ENCODE measurements at regions not wholly inside any gene's neighbourhood (a gene's known extent, or its start where the extent isn't known, plus 50 kb on each side); places are given as distances from the start of the nearest gene placed in this dataset.

- no peak overlapping the region for H3K27ac Mint-ChIP-seq
- ChIA-PET POLR2A (interaction anchor here (0.7 kb wide), 1 partner anchor 154 kb away, joined by 3 read pairs; no protein-coding TSS in a partner anchor), CTCF (no interaction called here)
- peaks cover 3% of the 10 kb centered on the region for H3K27me3 Mint-ChIP-seq (ENCODE audit: low read depth)
- no peak for ATAC-seq
- H3K36me3 Mint-ChIP-seq (ENCODE audit: low read depth), result no peaks in the 10 kb centered on the region
- DNase-seq, result no peak
- H3K4me3 Mint-ChIP-seq, result no peak overlapping the region
- H3K9me3 Mint-ChIP-seq (ENCODE audit: insufficient read depth), result no peaks in the 10 kb centered on the region
- H3K4me1 Mint-ChIP-seq (ENCODE audit: low read depth), result peaks cover 21% of the 10 kb centered on the region
Observed at GRCh38 chr1:59011663-59012062, 227.8 kb upstream of the JUN start.

- ChIA-PET CTCF (interaction anchor here (1.2 kb wide), 1 partner anchor 47 kb away, joined by 3 read pairs; no protein-coding TSS in a partner anchor), POLR2A (interaction anchor here (0.7 kb wide), 2 partner anchors 46 to 155 kb away, joined by 3 to 4 read pairs; no protein-coding TSS in a partner anchor)
- no peaks in the 10 kb centered on the region for H3K9me3 Mint-ChIP-seq (ENCODE audit: insufficient read depth)
- no peak overlapping the region for H3K27ac Mint-ChIP-seq
- H3K27me3 Mint-ChIP-seq (ENCODE audit: low read depth), result peaks cover 3% of the 10 kb centered on the region
- DNase-seq (no peak), ATAC-seq (no peak)
- H3K4me3 Mint-ChIP-seq, result no peak overlapping the region
- H3K4me1 Mint-ChIP-seq (ENCODE audit: low read depth), result peaks cover 14% of the 10 kb centered on the region
- no peaks in the 10 kb centered on the region for H3K36me3 Mint-ChIP-seq (ENCODE audit: low read depth)
Observed at GRCh38 chr1:59012378-59012777, 228.5 kb upstream of the JUN start.

GRCh38 chr1:59013276-59013927, 229.6 kb upstream of the JUN start:
- H3K9me3 Mint-ChIP-seq (ENCODE audit: insufficient read depth), result no peaks in the 10 kb centered on the region
- H3K27me3 Mint-ChIP-seq (ENCODE audit: low read depth), result peaks cover 3% of the 10 kb centered on the region
- CTCF ChIA-PET, result interaction anchor here (0.7 to 1.2 kb wide), 2 partner anchors 48 to 400 kb away, joined by 3 read pairs; no protein-coding TSS in a partner anchor
- ATAC-seq, result no peak
- H3K36me3 Mint-ChIP-seq (ENCODE audit: low read depth), result no peaks in the 10 kb centered on the region
- no peak overlapping the region for H3K4me3 Mint-ChIP-seq
- no peak for DNase-seq
- H3K4me1 Mint-ChIP-seq (ENCODE audit: low read depth), result peaks cover 7% of the 10 kb centered on the region
- POLR2A ChIA-PET, result interaction anchor here (0.6 to 0.7 kb wide), 2 partner anchors 45 to 91 kb away, joined by 3 to 4 read pairs; no protein-coding TSS in a partner anchor
- no peak overlapping the region for H3K27ac Mint-ChIP-seq

GRCh38 chr1:59013928-59014279, 230.1 kb upstream of the JUN start:
- POLR2A ChIA-PET, result interaction anchor here (0.6 kb wide), 1 partner anchor 91 kb away, joined by 3 read pairs; no protein-coding TSS in a partner anchor
- Mint-ChIP-seq H3K27ac (no peak overlapping the region), H3K4me3 (no peak overlapping the region), H3K27me3 (ENCODE audit: low read depth) (peaks cover 3% of the 10 kb centered on the region), H3K4me1 (ENCODE audit: low read depth) (peaks cover 7% of the 10 kb centered on the region), H3K9me3 (ENCODE audit: insufficient read depth) (no peaks in the 10 kb centered on the region), H3K36me3 (ENCODE audit: low read depth) (no peaks in the 10 kb centered on the region)
- no peak for ATAC-seq
- CTCF ChIA-PET, result interaction anchor here (0.7 kb wide), 1 partner anchor 400 kb away, joined by 3 read pairs; no protein-coding TSS in a partner anchor
- DNase-seq, result no peak

GRCh38 chr1:59014827-59015226, 231.0 kb upstream of the JUN start:
- DNase-seq (no peak), ATAC-seq (no peak)
- Mint-ChIP-seq H3K36me3 (ENCODE audit: low read depth) (peaks cover 2% of the 10 kb centered on the region), H3K4me3 (no peak overlapping the region), H3K4me1 (ENCODE audit: low read depth) (peaks cover 16% of the 10 kb centered on the region), H3K9me3 (ENCODE audit: insufficient read depth) (peaks cover 2% of the 10 kb centered on the region), H3K27ac (no peak overlapping the region), H3K27me3 (ENCODE audit: low read depth) (peaks cover 3% of the 10 kb centered on the region)
- ChIA-PET CTCF (no interaction called here), POLR2A (interaction anchor here (0.6 to 0.7 kb wide), 2 partner anchors 157 to 211 kb away, joined by 3 to 4 read pairs; no protein-coding TSS in a partner anchor)

- Mint-ChIP-seq H3K27me3 (ENCODE audit: low read depth) (peaks cover 3% of the 10 kb centered on the region), H3K4me1 (ENCODE audit: low read depth) (peaks cover 25% of the 10 kb centered on the region), H3K36me3 (ENCODE audit: low read depth) (peaks cover 5% of the 10 kb centered on the region), H3K9me3 (ENCODE audit: insufficient read depth) (peaks cover 5% of the 10 kb centered on the region), H3K4me3 (no peak overlapping the region), H3K27ac (no peak overlapping the region)
- ChIA-PET POLR2A (interaction anchor here (0.7 kb wide), 1 partner anchor 157 kb away, joined by 4 read pairs; no protein-coding TSS in a partner anchor), CTCF (no interaction called here)
- no peak for DNase-seq
- no peak for ATAC-seq
Observed at GRCh38 chr1:59015708-59016107, 231.9 kb upstream of the JUN start.

GRCh38 chr1:59016390-59016789, 232.5 kb upstream of the JUN start:
- peaks cover 2% of the 10 kb centered on the region for H3K27me3 Mint-ChIP-seq (ENCODE audit: low read depth)
- no peak overlapping the region for H3K27ac Mint-ChIP-seq
- H3K4me3 Mint-ChIP-seq, result no peak overlapping the region
- DNase-seq (no peak), ATAC-seq (no peak)
- H3K9me3 Mint-ChIP-seq (ENCODE audit: insufficient read depth), result peaks cover 5% of the 10 kb centered on the region
- H3K36me3 Mint-ChIP-seq (ENCODE audit: low read depth), result peaks cover 5% of the 10 kb centered on the region
- ChIA-PET POLR2A (interaction anchor here (1.1 kb wide), 1 partner anchor 233 kb away, joined by 3 read pairs; the partner anchor contains the start of gene JUN), CTCF (no interaction called here)
- H3K4me1 Mint-ChIP-seq (ENCODE audit: low read depth), result peaks cover 29% of the 10 kb centered on the region

GRCh38 chr1:59017501-59018231, 233.8 kb upstream of the JUN start:
- Mint-ChIP-seq H3K27me3 (ENCODE audit: low read depth) (no peaks in the 10 kb centered on the region), H3K9me3 (ENCODE audit: insufficient read depth) (peaks cover 5% of the 10 kb centered on the region), H3K4me1 (ENCODE audit: low read depth) (peaks cover 29% of the 10 kb centered on the region), H3K36me3 (ENCODE audit: low read depth) (peaks cover 5% of the 10 kb centered on the region), H3K4me3 (no peak overlapping the region), H3K27ac (no peak overlapping the region)
- ChIA-PET POLR2A (no interaction called here), CTCF (interaction anchor here (0.7 kb wide), 1 partner anchor 742 kb away, joined by 3 read pairs; no protein-coding TSS in a partner anchor)
- ATAC-seq (no peak), DNase-seq (no peak)

- DNase-seq (no peak), ATAC-seq (no peak)
- peaks cover 5% of the 10 kb centered on the region for H3K36me3 Mint-ChIP-seq (ENCODE audit: low read depth)
- peaks cover 5% of the 10 kb centered on the region for H3K9me3 Mint-ChIP-seq (ENCODE audit: insufficient read depth)
- H3K27me3 Mint-ChIP-seq (ENCODE audit: low read depth), result no peaks in the 10 kb centered on the region
- H3K27ac Mint-ChIP-seq, result peak overlapping the region; percentile 97
- H3K4me3 Mint-ChIP-seq, result no peak overlapping the region
- ChIA-PET CTCF (no interaction called here), POLR2A (interaction anchor here (0.6 kb wide), 1 partner anchor 236 kb away, joined by 3 read pairs; no protein-coding TSS in a partner anchor)
- H3K4me1 Mint-ChIP-seq (ENCODE audit: low read depth), result peaks cover 29% of the 10 kb centered on the region
Observed at GRCh38 chr1:59018446-59018845, 234.6 kb upstream of the JUN start.

- H3K9me3 Mint-ChIP-seq (ENCODE audit: insufficient read depth), result peaks cover 5% of the 10 kb centered on the region
- H3K27me3 Mint-ChIP-seq (ENCODE audit: low read depth), result no peaks in the 10 kb centered on the region
- peaks cover 27% of the 10 kb centered on the region for H3K4me1 Mint-ChIP-seq (ENCODE audit: low read depth)
- H3K36me3 Mint-ChIP-seq (ENCODE audit: low read depth), result peaks cover 5% of the 10 kb centered on the region
- H3K27ac Mint-ChIP-seq, result peak overlapping the region; percentile 97
- DNase-seq (no peak), ATAC-seq (no peak)
- H3K4me3 Mint-ChIP-seq, result no peak overlapping the region
- ChIA-PET CTCF (interaction anchor here (1.3 kb wide), 1 partner anchor 8 kb away, joined by 3 read pairs; no protein-coding TSS in a partner anchor), POLR2A (interaction anchor here (0.6 kb wide), 1 partner anchor 237 kb away, joined by 3 read pairs; no protein-coding TSS in a partner anchor)
Observed at GRCh38 chr1:59018860-59019259, 235.0 kb upstream of the JUN start.

GRCh38 chr1:59020151-59020997, 236.5 kb upstream of the JUN start:
- Mint-ChIP-seq H3K27me3 (ENCODE audit: low read depth) (no peaks in the 10 kb centered on the region), H3K4me3 (peak overlapping the region; percentile 72), H3K4me1 (ENCODE audit: low read depth) (peaks cover 26% of the 10 kb centered on the region), H3K36me3 (ENCODE audit: low read depth) (peaks cover 5% of the 10 kb centered on the region), H3K27ac (peak overlapping the region; percentile 97), H3K9me3 (ENCODE audit: insufficient read depth) (peaks cover 5% of the 10 kb centered on the region)
- peak; percentile 95 for ATAC-seq
- CTCF ChIA-PET, result interaction anchor here (0.5 to 1.4 kb wide), 9 partner anchors 10 to 678 kb away, joined by 3 to 4 read pairs (median 3); no protein-coding TSS in a partner anchor
- POLR2A ChIA-PET, result interaction anchor here (0.6 to 2.0 kb wide), 4 partner anchors 77 to 237 kb away, joined by 3 to 10 read pairs (median 3); partner anchors contain the start of gene JUN
- DNase-seq, result peak; percentile 72

Data from activated CD8-positive, alpha-beta T cell treated with anti-CD3 and anti-CD28 coated beads, Interleukin-2, amount 10 ng/mL, durations not matched to agents 7 days and 5 days (primary cell).